Esophagus squamous epithelium (tissue), 5 donors: ENCODE measurements at regions not wholly inside any gene's neighbourhood (a gene's known extent, or its start where the extent isn't known, plus 50 kb on each side); places are given as distances from the start of the nearest gene placed in this dataset.

Experiments used
- DNase-seq: peaks from one replicate; lab custom pipeline; 2025; lab: John Stamatoyannopoulos, UW
- H3K27ac ChIP-seq, 4 donors: fragments of 200-600 bp; sonication (generic); one replicate each; pipeline ENCODE4 v1.5.1; 2016 to 2019; ENCODE audit warnings: mild to moderate bottlenecking in 1 of 4
- H3K27me3 ChIP-seq, 4 donors: fragments of 200-600 bp; sonication (generic); 1 replicate in 3 of 4; 2 replicates in 1 of 4; pipeline versions ENCODE4 v1.5.1 to v1.6.0; 2017 to 2021; ENCODE audit warnings: antibody characterized with exemption in 1 of 4
- H3K36me3 ChIP-seq, 3 donors: fragments of 200-600 bp; sonication (generic); one replicate each; pipeline ENCODE4 v1.5.1; 2016 to 2019
- H3K4me1 ChIP-seq, 3 donors: fragments of 200-600 bp; sonication (generic); one replicate each; pipeline ENCODE4 v1.5.1; 2017 to 2019
- H3K4me3 ChIP-seq, 4 donors: fragments of 200-600 bp; sonication (generic); 1 replicate in 3 of 4; 2 replicates in 1 of 4; pipeline ENCODE4 v1.5.1; 2016 to 2019; ENCODE audit warnings: mild to moderate bottlenecking in 2 of 4, moderate library complexity in 1 of 4
- H3K9me3 ChIP-seq, 3 donors: fragments of 200-600 bp; sonication (generic); one replicate each; pipeline ENCODE4 v1.5.1; 2016 to 2019
- POLR2A ChIP-seq, 4 donors: fragments of 450-650 bp; IDR thresholded peaks; one replicate each; pipeline ENCODE4 v1.6.1; 2017; ENCODE audit warnings: antibody characterized with exemption in 4 of 4, mild to moderate bottlenecking in 4 of 4, moderate library complexity in 3 of 4
- WGBS, 2 donors: methylation state at CpG; one replicate each; pipeline ENCODE4 v1.1.5; 2018; 5-methylcytosine and 5-hydroxymethylcytosine counted together
- intact Hi-C: fragments of 100-400 bp; cut with DNase I; formaldehyde crosslinking; loops from one replicate; pipeline ENCODE4 v1.15.0; 2022
- TF ChIP-seq, protein P1 (sequence below), 6 experiments: fragments of 450-650 bp in 4 of 6; fragments of 200-600 bp in 2 of 6; sonication (generic) in 2 of 6; IDR thresholded peaks; one replicate each; pipeline ENCODE4 v1.5.1; 2016 to 2019; ENCODE audit warnings: antibody characterized with exemption in 6 of 6, mild to moderate bottlenecking in 4 of 6, moderate library complexity in 4 of 6
- donor health status: DM: yes; HTN: yes; CAD: no.

GRCh38 chr4:161206528-161207080 lies 957.2 kb downstream of the FSTL5 start:
- Histone ChIP-seq H3K36me3 (no peaks in the 10 kb centered on the region), H3K27me3 (no peaks in the 10 kb centered on the region), H3K27ac (no peak overlapping the region), H3K9me3 (no peaks in the 10 kb centered on the region), H3K4me3 (no peak overlapping the region), H3K4me1 (no peaks in the 10 kb centered on the region)
- 60 to 61% methylated on average over 2 of the region's 2 CpGs for WGBS, 2 donors
- no peak for TF ChIP-seq POLR2A (IDR thresholded peaks at IDR 0.05)
- TF ChIP-seq, protein P1, sequence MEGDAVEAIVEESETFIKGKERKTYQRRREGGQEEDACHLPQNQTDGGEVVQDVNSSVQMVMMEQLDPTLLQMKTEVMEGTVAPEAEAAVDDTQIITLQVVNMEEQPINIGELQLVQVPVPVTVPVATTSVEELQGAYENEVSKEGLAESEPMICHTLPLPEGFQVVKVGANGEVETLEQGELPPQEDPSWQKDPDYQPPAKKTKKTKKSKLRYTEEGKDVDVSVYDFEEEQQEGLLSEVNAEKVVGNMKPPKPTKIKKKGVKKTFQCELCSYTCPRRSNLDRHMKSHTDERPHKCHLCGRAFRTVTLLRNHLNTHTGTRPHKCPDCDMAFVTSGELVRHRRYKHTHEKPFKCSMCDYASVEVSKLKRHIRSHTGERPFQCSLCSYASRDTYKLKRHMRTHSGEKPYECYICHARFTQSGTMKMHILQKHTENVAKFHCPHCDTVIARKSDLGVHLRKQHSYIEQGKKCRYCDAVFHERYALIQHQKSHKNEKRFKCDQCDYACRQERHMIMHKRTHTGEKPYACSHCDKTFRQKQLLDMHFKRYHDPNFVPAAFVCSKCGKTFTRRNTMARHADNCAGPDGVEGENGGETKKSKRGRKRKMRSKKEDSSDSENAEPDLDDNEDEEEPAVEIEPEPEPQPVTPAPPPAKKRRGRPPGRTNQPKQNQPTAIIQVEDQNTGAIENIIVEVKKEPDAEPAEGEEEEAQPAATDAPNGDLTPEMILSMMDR (IDR thresholded peaks at IDR 0.05) = no peak
- no peak for DNase-seq
- intact Hi-C loops = no loop called here

- Histone ChIP-seq H3K36me3 (no peaks in the 10 kb centered on the region), H3K4me3 (no peak overlapping the region), H3K4me1 (no peaks in the 10 kb centered on the region), H3K9me3 (no peaks in the 10 kb centered on the region), H3K27me3 (no peaks in the 10 kb centered on the region), H3K27ac (no peak overlapping the region)
- 40% methylated on average over 1 of the region's 3 CpGs; no CpG with 5 or more reads in 1 of the 2 donors for WGBS, 2 donors
- no peak for TF ChIP-seq POLR2A (IDR thresholded peaks at IDR 0.05)
- TF ChIP-seq, protein P1 (IDR thresholded peaks at IDR 0.05) = no peak
- DNase-seq = no peak
- intact Hi-C loops = no loop called here
Observed at GRCh38 chr4:161203865-161204264, 959.9 kb downstream of the FSTL5 start.

DNA sequence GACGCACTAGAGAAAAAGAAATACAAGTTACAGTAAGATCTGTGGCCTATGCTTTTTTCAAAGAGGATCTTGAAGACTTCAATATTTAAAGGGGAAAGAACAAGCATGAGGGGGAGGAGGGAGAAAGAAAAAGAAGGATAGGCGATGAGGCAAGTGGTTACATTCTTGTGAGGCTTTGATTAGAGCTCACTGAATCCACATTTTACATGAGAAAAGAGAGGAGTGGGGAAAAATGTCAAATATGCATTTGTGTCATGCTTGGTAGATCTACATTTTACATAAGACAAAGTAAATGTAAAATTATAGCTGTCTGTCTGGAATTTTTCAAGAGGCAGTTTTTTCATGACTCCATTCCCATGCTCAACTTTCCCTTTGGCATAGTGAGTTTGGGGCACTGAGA lies 965.9 kb downstream of the FSTL5 start:
- no peak overlapping the region for H3K4me3 ChIP-seq
- TF ChIP-seq, protein P1 (IDR thresholded peaks at IDR 0.05) = no peak
- no peak for TF ChIP-seq POLR2A (IDR thresholded peaks at IDR 0.05)
- H3K36me3 ChIP-seq = no peaks in the 10 kb centered on the region
- H3K9me3 ChIP-seq = no peaks in the 10 kb centered on the region
- no peaks in the 10 kb centered on the region for H3K4me1 ChIP-seq
- no peak for DNase-seq
- no peaks in the 10 kb centered on the region for H3K27me3 ChIP-seq
- WGBS, 2 donors = 72 to 76% methylated on average over 2 of the region's 2 CpGs
- no peak overlapping the region for H3K27ac ChIP-seq
- intact Hi-C loops = no loop called here

GRCh38 chr4:161197474-161197873 lies 966.3 kb downstream of the FSTL5 start:
- DNase-seq = no peak
- H3K27me3 ChIP-seq = no peaks in the 10 kb centered on the region
- no peaks in the 10 kb centered on the region for H3K4me1 ChIP-seq
- no peaks in the 10 kb centered on the region for H3K36me3 ChIP-seq
- 74 to 75% methylated on average over 4 of the region's 4 CpGs for WGBS, 2 donors
- no peak overlapping the region for H3K4me3 ChIP-seq
- no peaks in the 10 kb centered on the region for H3K9me3 ChIP-seq
- no peak overlapping the region for H3K27ac ChIP-seq
- intact Hi-C loops = no loop called here
- no peak for TF ChIP-seq POLR2A (IDR thresholded peaks at IDR 0.05)
- TF ChIP-seq, protein P1 (IDR thresholded peaks at IDR 0.05) = no peak

- H3K4me3 ChIP-seq = no peak overlapping the region
- no peaks in the 10 kb centered on the region for H3K27me3 ChIP-seq
- DNase-seq = no peak
- no peaks in the 10 kb centered on the region for H3K36me3 ChIP-seq
- no peak overlapping the region for H3K27ac ChIP-seq
- no peaks in the 10 kb centered on the region for H3K9me3 ChIP-seq
- TF ChIP-seq, protein P1 (IDR thresholded peaks at IDR 0.05) = no peak
- no peak for TF ChIP-seq POLR2A (IDR thresholded peaks at IDR 0.05)
- no peaks in the 10 kb centered on the region for H3K4me1 ChIP-seq
- 32% methylated on average over 4 of the region's 4 CpGs for WGBS, 2 donors
- intact Hi-C loops = no loop called here
Observed at GRCh38 chr4:161189286-161190134, 974.3 kb downstream of the FSTL5 start.
